ENCODE measurements at regions not wholly inside any gene's neighbourhood (a gene's known extent, or its start where the extent isn't known, plus 50 kb on each side); places are given as distances from the start of the nearest gene placed in this dataset.

- no peak for FAIRE-seq
- no peak for TF ChIP-seq POLR2A (IDR thresholded peaks at IDR 0.05; ENCODE audit: low read depth, low read length)
- no peak for DNase-seq (ENCODE audit: insufficient read length, low spot score)
Measured at GRCh38 chr4:24677909-24678308, 93.6 kb upstream of the DHX15 start.

- FAIRE-seq = no peak
- TF ChIP-seq POLR2A (IDR thresholded peaks at IDR 0.05; ENCODE audit: low read depth, low read length) = no peak
- DNase-seq (ENCODE audit: insufficient read length, low spot score) = no peak
Measured at GRCh38 chr4:24680746-24681448, 96.5 kb upstream of the DHX15 start.

- no peak for TF ChIP-seq POLR2A (IDR thresholded peaks at IDR 0.05; ENCODE audit: low read depth, low read length)
- no peak for FAIRE-seq
- no peak for DNase-seq (ENCODE audit: insufficient read length, low spot score)
Measured at GRCh38 chr4:24683116-24683515, 98.8 kb upstream of the DHX15 start.

GRCh38 chr4:24686866-24687692 is 102.7 kb upstream of the DHX15 start:
- no peak for TF ChIP-seq POLR2A (IDR thresholded peaks at IDR 0.05; ENCODE audit: low read depth, low read length)
- DNase-seq (ENCODE audit: insufficient read length, low spot score) (no peak), FAIRE-seq (no peak)

- DNase-seq (ENCODE audit: insufficient read length, low spot score) (no peak), FAIRE-seq (no peak)
- TF ChIP-seq POLR2A (IDR thresholded peaks at IDR 0.05; ENCODE audit: low read depth, low read length) = no peak
Measured at GRCh38 chr4:24688453-24688852, 104.1 kb upstream of the DHX15 start.

- FAIRE-seq = no peak
- no peak for TF ChIP-seq POLR2A (IDR thresholded peaks at IDR 0.05; ENCODE audit: low read depth, low read length)
- DNase-seq (ENCODE audit: insufficient read length, low spot score) = no peak
Measured at GRCh38 chr4:24689212-24689611, 104.9 kb upstream of the DHX15 start.

- no peak for TF ChIP-seq POLR2A (IDR thresholded peaks at IDR 0.05; ENCODE audit: low read depth, low read length)
- no peak for FAIRE-seq
- DNase-seq (ENCODE audit: insufficient read length, low spot score) = no peak
Measured at GRCh38 chr4:24690436-24690835, 104.9 kb upstream of the SOD3 start.

- DNase-seq (ENCODE audit: insufficient read length, low spot score) (no peak), FAIRE-seq (no peak)
- no peak for TF ChIP-seq POLR2A (IDR thresholded peaks at IDR 0.05; ENCODE audit: low read depth, low read length)
Measured at GRCh38 chr4:24693636-24694035, 101.7 kb upstream of the SOD3 start.

- DNase-seq (ENCODE audit: insufficient read length, low spot score) = no peak
- FAIRE-seq = no peak
- no peak for TF ChIP-seq POLR2A (IDR thresholded peaks at IDR 0.05; ENCODE audit: low read depth, low read length)
Measured at GRCh38 chr4:24700118-24700517, 95.3 kb upstream of the SOD3 start.

- no peak for TF ChIP-seq POLR2A (IDR thresholded peaks at IDR 0.05; ENCODE audit: low read depth, low read length)
- DNase-seq (ENCODE audit: insufficient read length, low spot score) = no peak
- FAIRE-seq = no peak
Measured at GRCh38 chr4:24701683-24702082, 93.7 kb upstream of the SOD3 start.

- no peak for DNase-seq (ENCODE audit: insufficient read length, low spot score)
- no peak for FAIRE-seq
- TF ChIP-seq POLR2A (IDR thresholded peaks at IDR 0.05; ENCODE audit: low read depth, low read length) = no peak
Measured at GRCh38 chr4:24702281-24702680, 93.1 kb upstream of the SOD3 start.

GRCh38 chr4:24703298-24703697 is 92.1 kb upstream of the SOD3 start:
- DNase-seq (ENCODE audit: insufficient read length, low spot score) = no peak
- TF ChIP-seq POLR2A (IDR thresholded peaks at IDR 0.05; ENCODE audit: low read depth, low read length) = no peak
- FAIRE-seq = no peak

- no peak for FAIRE-seq
- no peak for DNase-seq (ENCODE audit: insufficient read length, low spot score)
- no peak for TF ChIP-seq POLR2A (IDR thresholded peaks at IDR 0.05; ENCODE audit: low read depth, low read length)
Measured at GRCh38 chr4:24704149-24704548, 91.2 kb upstream of the SOD3 start.

GRCh38 chr4:24705016-24705753 is 90.2 kb upstream of the SOD3 start:
- DNase-seq (ENCODE audit: insufficient read length, low spot score) (no peak), FAIRE-seq (no peak)
- no peak for TF ChIP-seq POLR2A (IDR thresholded peaks at IDR 0.05; ENCODE audit: low read depth, low read length)
